ENCODE measurements at regions not wholly inside any gene's neighbourhood (a gene's known extent, or its start where the extent isn't known, plus 50 kb on each side); places are given as distances from the start of the nearest gene placed in this dataset.

DNA sequence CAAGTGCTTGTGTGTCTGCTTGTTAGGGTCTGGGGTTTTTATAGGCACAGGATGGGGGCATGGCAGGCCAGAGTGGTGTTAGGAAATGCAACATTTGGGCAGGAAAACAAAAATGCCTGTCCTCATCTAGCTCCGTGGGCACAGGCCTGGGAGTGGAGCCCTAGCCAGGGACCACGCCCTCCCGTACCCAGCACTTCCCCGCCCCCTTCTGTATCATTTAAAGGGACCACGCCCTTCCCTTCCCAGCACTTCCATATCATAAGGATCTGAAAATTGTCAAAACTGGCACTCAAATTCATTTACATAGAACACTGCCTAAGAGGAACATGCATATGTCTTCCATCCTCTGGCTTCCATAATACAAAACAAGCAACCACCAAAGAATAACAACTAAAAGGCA lies 185.8 kb downstream of the B3GLCT start:
- TF ChIP-seq, protein P1, sequence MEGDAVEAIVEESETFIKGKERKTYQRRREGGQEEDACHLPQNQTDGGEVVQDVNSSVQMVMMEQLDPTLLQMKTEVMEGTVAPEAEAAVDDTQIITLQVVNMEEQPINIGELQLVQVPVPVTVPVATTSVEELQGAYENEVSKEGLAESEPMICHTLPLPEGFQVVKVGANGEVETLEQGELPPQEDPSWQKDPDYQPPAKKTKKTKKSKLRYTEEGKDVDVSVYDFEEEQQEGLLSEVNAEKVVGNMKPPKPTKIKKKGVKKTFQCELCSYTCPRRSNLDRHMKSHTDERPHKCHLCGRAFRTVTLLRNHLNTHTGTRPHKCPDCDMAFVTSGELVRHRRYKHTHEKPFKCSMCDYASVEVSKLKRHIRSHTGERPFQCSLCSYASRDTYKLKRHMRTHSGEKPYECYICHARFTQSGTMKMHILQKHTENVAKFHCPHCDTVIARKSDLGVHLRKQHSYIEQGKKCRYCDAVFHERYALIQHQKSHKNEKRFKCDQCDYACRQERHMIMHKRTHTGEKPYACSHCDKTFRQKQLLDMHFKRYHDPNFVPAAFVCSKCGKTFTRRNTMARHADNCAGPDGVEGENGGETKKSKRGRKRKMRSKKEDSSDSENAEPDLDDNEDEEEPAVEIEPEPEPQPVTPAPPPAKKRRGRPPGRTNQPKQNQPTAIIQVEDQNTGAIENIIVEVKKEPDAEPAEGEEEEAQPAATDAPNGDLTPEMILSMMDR (IDR thresholded peaks at IDR 0.05): no peak

DNA sequence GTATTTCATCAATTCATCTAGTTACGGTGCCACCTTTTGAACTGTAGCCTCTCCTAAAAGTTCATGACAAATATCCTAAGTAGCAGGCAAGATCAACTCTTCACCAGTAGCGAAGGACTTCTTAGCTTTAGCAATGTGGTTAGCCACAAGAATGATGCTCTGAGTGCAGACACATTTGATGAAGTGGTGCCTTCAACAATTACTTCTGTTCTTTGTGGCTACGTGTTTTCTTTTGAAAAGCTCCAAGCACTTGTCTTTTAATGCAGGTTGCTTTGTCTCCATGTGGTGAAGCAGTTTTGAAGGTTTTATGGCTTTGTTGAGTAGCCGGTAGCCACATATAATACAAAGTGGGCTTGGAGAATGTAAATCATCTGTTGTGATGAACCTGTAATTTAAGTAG lies 194.7 kb downstream of the B3GLCT start:
- TF ChIP-seq, protein P1 (IDR thresholded peaks at IDR 0.05): no peak

DNA sequence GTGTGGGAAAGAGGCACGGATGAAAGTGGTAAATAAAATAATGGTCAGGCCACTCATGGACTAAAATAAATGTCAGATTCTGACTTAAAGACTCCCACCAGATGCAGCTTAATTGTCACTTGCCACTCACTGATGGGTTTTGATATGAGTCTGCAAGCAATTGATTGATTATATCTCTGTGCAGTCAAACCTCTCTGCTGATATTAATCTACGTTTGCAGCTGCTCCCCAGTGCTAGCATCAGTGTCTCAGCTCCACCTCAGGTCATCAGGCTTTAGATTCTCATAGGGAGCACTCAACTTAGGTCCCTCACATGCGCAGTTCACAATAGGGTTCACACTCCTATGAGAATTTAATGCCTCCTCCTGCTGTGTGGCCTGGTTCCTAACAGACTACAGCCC lies 195.3 kb downstream of the B3GLCT start:
- TF ChIP-seq, protein P1 (IDR thresholded peaks at IDR 0.05): no peak

DNA sequence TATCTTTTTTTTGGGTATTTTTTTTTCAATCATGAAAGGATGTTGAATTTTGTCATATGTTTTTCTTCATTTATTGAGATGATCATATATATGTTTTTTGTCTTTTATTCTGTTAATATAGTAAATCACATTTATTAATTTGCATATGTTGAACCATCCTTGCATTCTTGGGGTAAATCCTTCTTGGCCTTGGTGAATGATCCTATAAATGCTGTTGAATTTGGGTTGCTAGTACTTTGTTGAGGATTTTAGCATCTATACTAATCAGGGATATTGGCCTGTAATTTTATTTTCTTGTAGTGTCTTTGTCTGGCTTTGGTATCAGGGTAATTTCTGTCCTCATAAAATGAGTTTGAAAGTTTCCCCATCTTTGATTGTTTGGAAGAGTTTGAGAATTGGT lies 199.9 kb downstream of the B3GLCT start:
- TF ChIP-seq, protein P1 (IDR thresholded peaks at IDR 0.05): no peak

DNA sequence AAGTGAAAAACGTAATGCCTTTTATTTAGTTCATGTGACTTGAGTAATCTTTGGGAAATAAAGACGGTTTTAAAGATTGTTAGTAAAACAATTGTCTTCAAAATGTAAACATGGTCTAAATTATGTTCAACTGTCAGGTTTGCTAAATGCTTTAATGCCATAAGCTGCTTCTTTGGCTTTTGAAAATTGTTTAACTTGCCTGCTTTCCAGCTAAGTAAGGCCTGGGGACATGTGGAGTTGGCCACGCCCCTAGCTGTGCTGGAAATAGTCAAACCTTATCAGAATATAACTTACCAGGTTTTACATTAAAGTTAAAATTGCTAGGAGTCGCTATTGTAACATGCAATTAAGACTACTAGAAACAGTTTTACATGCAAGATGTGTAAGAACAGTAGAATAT lies 203.9 kb downstream of the B3GLCT start:
- TF ChIP-seq, protein P1 (IDR thresholded peaks at IDR 0.05): peak; percentile 20; the same call in 1 of the 2 replicates

DNA sequence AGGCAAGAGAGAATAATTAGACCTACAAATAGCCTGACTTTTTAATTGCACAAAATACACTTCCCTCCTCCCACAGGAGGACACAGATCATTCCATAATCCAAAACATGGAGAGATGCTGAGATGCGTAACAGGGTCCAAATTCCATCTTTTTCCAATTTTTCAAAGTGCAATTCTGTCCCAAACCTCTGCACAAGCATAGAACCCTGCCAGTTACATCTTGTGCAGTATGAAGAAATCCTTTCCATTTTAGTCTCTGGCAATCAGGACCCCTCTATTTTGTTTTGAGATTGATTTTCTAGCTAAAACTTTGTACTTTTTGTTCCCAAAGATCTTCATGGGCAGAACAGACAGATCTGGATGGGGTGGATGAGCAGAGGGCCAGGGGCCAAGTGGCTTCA lies 209.2 kb downstream of the B3GLCT start:
- TF ChIP-seq, protein P1 (IDR thresholded peaks at IDR 0.05): no peak

DNA sequence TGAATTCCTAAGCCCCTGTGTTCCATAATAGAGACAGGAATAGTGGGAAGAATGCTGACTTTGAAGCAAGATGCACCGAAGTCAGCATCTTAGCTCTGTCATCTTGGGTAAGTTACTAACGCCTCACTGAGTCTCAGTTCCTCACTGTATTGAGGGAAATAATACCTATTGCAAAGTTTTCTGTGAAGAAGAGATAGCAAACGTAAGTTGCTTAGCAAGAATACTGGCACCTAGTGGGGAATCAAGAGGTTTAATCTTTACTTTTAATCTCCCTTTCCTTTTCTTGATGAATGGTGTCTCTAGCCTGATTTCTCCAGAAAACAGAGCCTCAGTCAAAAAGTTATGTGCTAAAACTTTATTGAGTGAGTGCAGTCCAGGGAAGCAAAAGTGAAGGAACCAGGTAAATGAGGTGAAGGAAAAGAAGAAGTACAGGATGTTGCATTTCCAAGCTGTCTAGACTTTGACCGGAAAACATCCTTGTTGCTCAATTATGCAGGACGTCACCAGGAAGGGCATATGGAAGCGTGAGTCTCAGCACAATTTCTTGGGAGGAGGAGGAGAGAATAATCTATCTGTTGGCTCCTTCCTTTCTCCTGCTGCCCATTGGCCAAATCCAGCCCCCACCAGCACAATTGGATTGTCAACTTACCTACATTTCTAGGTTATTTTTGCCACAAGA lies 210.0 kb downstream of the B3GLCT start:
- TF ChIP-seq, protein P1 (IDR thresholded peaks at IDR 0.05): peak; percentile 33; the same call in 1 of the 2 replicates

DNA sequence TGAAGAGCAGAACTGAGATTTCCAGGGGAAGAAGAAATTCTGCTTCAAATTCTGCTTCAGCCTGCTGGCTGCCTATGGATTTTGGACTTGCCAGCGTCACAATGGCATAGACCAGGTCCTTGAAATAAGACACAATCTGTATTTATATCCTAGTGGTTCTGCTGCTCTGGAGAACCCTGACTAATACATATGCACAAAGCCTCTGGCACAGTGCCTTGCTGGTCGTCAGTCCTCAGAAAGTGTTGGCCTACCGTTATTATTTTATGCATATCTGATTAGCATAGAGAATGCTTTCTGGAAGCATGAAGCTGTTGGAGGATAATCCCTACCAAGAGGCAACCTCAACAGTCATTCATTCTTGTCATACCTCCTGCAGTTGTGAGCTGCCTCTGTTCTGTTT lies 213.7 kb downstream of the B3GLCT start:
- TF ChIP-seq, protein P1 (IDR thresholded peaks at IDR 0.05): no peak

Data from LNCAP (cell line).